ACHN (cell line): ENCODE measurements at regions not wholly inside any gene's neighbourhood (a gene's known extent, or its start where the extent isn't known, plus 50 kb on each side); places are given as distances from the start of the nearest gene placed in this dataset.
"Not testable (repeated sequence)": the region's sequence is repeated elsewhere in the genome, so short reads cannot be mapped to it uniquely, and the experiment has no call there.

Experiments used
- DNase-seq: peaks from one replicate; pipeline ENCODE4 v3.0.0-alpha.2; 2015
- in situ Hi-C: cut with HindIII; loops from 2 replicates; pipeline ENCODE4 v1.10.0; 2017; ENCODE audit warnings: low sequenced_read_pairs, low pct_ligation_motif_present, low pct_unique_long_range_greater_than_20kb

- no peak for DNase-seq
- in situ Hi-C loops: no loop called here
These were observed 269.8 kb upstream of the GRIA3 start for GRCh38 chrX:122914256-122914655.

- DNase-seq: no peak
- in situ Hi-C loops: no loop called here
These were observed 249.9 kb upstream of the GRIA3 start for GRCh38 chrX:122934131-122934530.

GRCh38 chrX:122940199-122940598 lies 243.9 kb upstream of the GRIA3 start:
- in situ Hi-C loops: no loop called here
- no peak for DNase-seq

GRCh38 chrX:122941806-122942205 lies 242.3 kb upstream of the GRIA3 start:
- in situ Hi-C loops: no loop called here
- DNase-seq: no peak

GRCh38 chrX:122943918-122944317 lies 240.2 kb upstream of the GRIA3 start:
- in situ Hi-C loops: no loop called here
- no peak for DNase-seq

GRCh38 chrX:122945328-122945727 lies 238.8 kb upstream of the GRIA3 start:
- no peak for DNase-seq
- in situ Hi-C loops: no loop called here

- in situ Hi-C loops: no loop called here
- DNase-seq: no peak
These were observed 211.5 kb upstream of the GRIA3 start for GRCh38 chrX:122972604-122973003.

GRCh38 chrX:122982521-122982920 lies 201.6 kb upstream of the GRIA3 start:
- no peak for DNase-seq
- in situ Hi-C loops: no loop called here

GRCh38 chrX:123002844-123003243 lies 181.2 kb upstream of the GRIA3 start:
- in situ Hi-C loops, DNase-seq: not testable (repeated sequence)

- no peak for DNase-seq
- in situ Hi-C loops: no loop called here
These were observed 170.9 kb upstream of the GRIA3 start for GRCh38 chrX:123013141-123013540.

GRCh38 chrX:123036401-123036800 lies 147.7 kb upstream of the GRIA3 start:
- in situ Hi-C loops: no loop called here
- DNase-seq: no peak

GRCh38 chrX:123049071-123049625 lies 134.9 kb upstream of the GRIA3 start:
- in situ Hi-C loops: no loop called here
- no peak for DNase-seq

GRCh38 chrX:123060986-123061385 lies 123.1 kb upstream of the GRIA3 start:
- no peak for DNase-seq
- in situ Hi-C loops: no loop called here

GRCh38 chrX:123064053-123064452 lies 120.0 kb upstream of the GRIA3 start:
- in situ Hi-C loops: no loop called here
- no peak for DNase-seq

GRCh38 chrX:123072686-123073385 lies 111.2 kb upstream of the GRIA3 start:
- DNase-seq: no peak
- in situ Hi-C loops: no loop called here

- in situ Hi-C loops: no loop called here
- DNase-seq: no peak
These were observed 108.0 kb upstream of the GRIA3 start for GRCh38 chrX:123075947-123076561.

- no peak for DNase-seq
- in situ Hi-C loops: no loop called here
These were observed 106.4 kb upstream of the GRIA3 start for GRCh38 chrX:123077631-123078030.

GRCh38 chrX:123080065-123080464 lies 104.0 kb upstream of the GRIA3 start:
- in situ Hi-C loops: no loop called here
- DNase-seq: no peak

GRCh38 chrX:123081776-123082175 lies 102.3 kb upstream of the GRIA3 start:
- no peak for DNase-seq
- in situ Hi-C loops: no loop called here

- DNase-seq: no peak
These were observed 100.2 kb upstream of the GRIA3 start for GRCh38 chrX:123083924-123084323.

More at GRCh38 chrX:123083924-123084323, 100.2 kb upstream of the GRIA3 start:
- in situ Hi-C loops: no loop called here
